ENCODE measurements at regions not wholly inside any gene's neighbourhood (a gene's known extent, or its start where the extent isn't known, plus 50 kb on each side); places are given as distances from the start of the nearest gene placed in this dataset.
"Not testable (repeated sequence)": the region's sequence is repeated elsewhere in the genome, so short reads cannot be mapped to it uniquely, and the experiment has no call there.

- TF ChIP-seq, protein P1, sequence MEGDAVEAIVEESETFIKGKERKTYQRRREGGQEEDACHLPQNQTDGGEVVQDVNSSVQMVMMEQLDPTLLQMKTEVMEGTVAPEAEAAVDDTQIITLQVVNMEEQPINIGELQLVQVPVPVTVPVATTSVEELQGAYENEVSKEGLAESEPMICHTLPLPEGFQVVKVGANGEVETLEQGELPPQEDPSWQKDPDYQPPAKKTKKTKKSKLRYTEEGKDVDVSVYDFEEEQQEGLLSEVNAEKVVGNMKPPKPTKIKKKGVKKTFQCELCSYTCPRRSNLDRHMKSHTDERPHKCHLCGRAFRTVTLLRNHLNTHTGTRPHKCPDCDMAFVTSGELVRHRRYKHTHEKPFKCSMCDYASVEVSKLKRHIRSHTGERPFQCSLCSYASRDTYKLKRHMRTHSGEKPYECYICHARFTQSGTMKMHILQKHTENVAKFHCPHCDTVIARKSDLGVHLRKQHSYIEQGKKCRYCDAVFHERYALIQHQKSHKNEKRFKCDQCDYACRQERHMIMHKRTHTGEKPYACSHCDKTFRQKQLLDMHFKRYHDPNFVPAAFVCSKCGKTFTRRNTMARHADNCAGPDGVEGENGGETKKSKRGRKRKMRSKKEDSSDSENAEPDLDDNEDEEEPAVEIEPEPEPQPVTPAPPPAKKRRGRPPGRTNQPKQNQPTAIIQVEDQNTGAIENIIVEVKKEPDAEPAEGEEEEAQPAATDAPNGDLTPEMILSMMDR (conservative IDR thresholded peaks at IDR 0.05; ENCODE audit: low read depth, low read length) = no peak
- DNase-seq (ENCODE audit: low read depth) = no peak
- H3K4me3 ChIP-seq (ENCODE audit: low read length) = no peak overlapping the region
Observed at GRCh38 chr12:77228376-77228775, 163.0 kb upstream of the E2F7 start.

- TF ChIP-seq, protein P1 (conservative IDR thresholded peaks at IDR 0.05; ENCODE audit: low read depth, low read length) = no peak
- DNase-seq (ENCODE audit: low read depth) = no peak
Observed at GRCh38 chr12:77226368-77226767, 161.0 kb upstream of the E2F7 start.

DNA sequence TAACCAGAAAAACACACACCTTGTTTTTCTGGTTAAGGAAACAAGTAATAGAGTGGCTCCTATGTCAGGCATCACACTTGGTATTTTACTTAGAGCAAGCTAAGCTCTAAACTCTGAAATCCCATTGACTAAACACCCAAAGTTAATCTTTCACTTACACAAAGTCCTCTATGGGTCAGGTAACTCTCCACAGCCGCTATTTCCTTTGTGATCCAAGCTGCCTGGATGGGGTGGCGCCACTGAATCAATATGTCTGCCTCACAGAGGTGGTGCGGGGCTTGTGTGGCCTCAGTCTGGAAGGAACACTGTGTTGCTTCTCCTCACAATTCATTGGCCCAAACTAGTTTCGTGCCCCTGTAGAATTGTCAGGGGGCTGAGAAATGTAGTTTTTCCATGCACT, 160.0 kb upstream of the E2F7 start:
- no peak for DNase-seq (ENCODE audit: low read depth)
- no peak overlapping the region for H3K4me3 ChIP-seq (ENCODE audit: low read length)
- TF ChIP-seq, protein P1 (conservative IDR thresholded peaks at IDR 0.05; ENCODE audit: low read depth, low read length) = no peak

More at GRCh38 chr12:77226368-77226767, 161.0 kb upstream of the E2F7 start:
- no peak overlapping the region for H3K4me3 ChIP-seq (ENCODE audit: low read length)

GRCh38 chr12:77224346-77224745, 159.0 kb upstream of the E2F7 start:
- H3K4me3 ChIP-seq (ENCODE audit: low read length) = no peak overlapping the region
- TF ChIP-seq, protein P1 (conservative IDR thresholded peaks at IDR 0.05; ENCODE audit: low read depth, low read length) = no peak
- DNase-seq (ENCODE audit: low read depth) = no peak

- TF ChIP-seq, protein P1 (conservative IDR thresholded peaks at IDR 0.05; ENCODE audit: low read depth, low read length) = no peak
- H3K4me3 ChIP-seq (ENCODE audit: low read length) = no peak overlapping the region
- DNase-seq (ENCODE audit: low read depth) = no peak
Observed at GRCh38 chr12:77222336-77222735, 157.0 kb upstream of the E2F7 start.

- DNase-seq (ENCODE audit: low read depth) = no peak
- no peak overlapping the region for H3K4me3 ChIP-seq (ENCODE audit: low read length)
- TF ChIP-seq, protein P1 (conservative IDR thresholded peaks at IDR 0.05; ENCODE audit: low read depth, low read length) = no peak
Observed at GRCh38 chr12:77220586-77220985, 155.2 kb upstream of the E2F7 start.

- no peak overlapping the region for H3K4me3 ChIP-seq (ENCODE audit: low read length)
- DNase-seq (ENCODE audit: low read depth) = no peak
- TF ChIP-seq, protein P1 (conservative IDR thresholded peaks at IDR 0.05; ENCODE audit: low read depth, low read length) = no peak
Observed at GRCh38 chr12:77218278-77218677, 152.9 kb upstream of the E2F7 start.

- not testable (repeated sequence) for H3K4me3 ChIP-seq (ENCODE audit: low read length)
Observed at GRCh38 chr12:77216136-77216535, 150.8 kb upstream of the E2F7 start.

More at GRCh38 chr12:77216136-77216535, 150.8 kb upstream of the E2F7 start:
- not testable (repeated sequence) for DNase-seq (ENCODE audit: low read depth)
